ENCODE measurements at regions not wholly inside any gene's neighbourhood (a gene's known extent, or its start where the extent isn't known, plus 50 kb on each side); places are given as distances from the start of the nearest gene placed in this dataset.
"Not testable (repeated sequence)": the region's sequence is repeated elsewhere in the genome, so short reads cannot be mapped to it uniquely, and the experiment has no call there.

DNA sequence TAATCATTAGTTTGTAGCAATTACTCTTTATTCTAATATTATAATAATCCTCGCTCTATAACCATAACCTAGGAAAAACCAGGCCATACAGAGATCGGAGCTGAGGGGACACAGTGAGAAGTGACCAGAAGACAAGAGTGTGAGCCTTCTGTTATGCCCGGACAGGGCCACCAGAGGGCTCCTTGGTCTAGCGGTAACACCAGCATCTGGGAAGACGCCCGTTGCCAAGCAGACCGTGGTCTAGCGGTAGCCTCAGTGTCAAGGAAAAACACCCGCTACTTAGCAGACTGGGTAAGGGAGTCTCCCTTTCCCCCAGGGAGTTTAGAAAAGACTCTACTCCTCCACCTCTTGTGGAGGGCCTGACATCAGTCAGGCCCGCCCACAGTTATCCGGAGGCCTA is 235.9 kb upstream of the ACO1 start:
- H3K27ac ChIP-seq (ENCODE audit: insufficient read depth, low read depth, low read length, poor library complexity, severe bottlenecking); H3K4me3 ChIP-seq (ENCODE audit: insufficient read depth, low read depth, low read length); H3K36me3 ChIP-seq (ENCODE audit: control insufficient read depth, insufficient read depth, low read length); H3K4me1 ChIP-seq (ENCODE audit: control insufficient read depth, insufficient read depth, low read length); H3K9me3 ChIP-seq (ENCODE audit: control insufficient read depth, low read length); H3K27me3 ChIP-seq (ENCODE audit: control insufficient read depth, insufficient read depth, low read length, poor library complexity, severe bottlenecking): not testable (repeated sequence)
- WGBS, 2 experiments, result 87 to 91% methylated on average over 10 to 11 of the region's 11 CpGs

DNA sequence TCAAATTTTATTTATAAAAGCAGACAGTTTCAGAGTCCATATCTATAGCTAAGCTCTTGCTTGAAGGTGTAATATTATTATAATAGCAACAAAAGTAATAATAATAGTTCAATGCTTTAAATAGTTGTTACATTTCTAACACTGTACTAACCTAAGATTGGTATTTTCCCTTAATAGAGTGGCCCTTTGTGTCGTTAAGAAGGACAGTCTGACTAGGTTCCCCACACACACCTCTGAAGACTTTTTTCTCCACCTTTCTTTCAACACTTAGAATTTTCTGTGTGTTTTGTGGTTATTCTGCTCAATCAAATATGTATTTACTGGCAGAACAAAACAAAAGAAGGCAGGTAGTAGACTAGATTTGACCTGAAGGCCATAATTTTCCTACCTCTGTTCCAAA is 223.2 kb upstream of the ACO1 start:
- Histone ChIP-seq H3K4me3 (ENCODE audit: insufficient read depth, low read depth, low read length) (no peak overlapping the region), H3K27me3 (ENCODE audit: control insufficient read depth, insufficient read depth, low read length, poor library complexity, severe bottlenecking) (no peaks in the 10 kb centered on the region), H3K4me1 (ENCODE audit: control insufficient read depth, insufficient read depth, low read length) (no peaks in the 10 kb centered on the region), H3K27ac (ENCODE audit: insufficient read depth, low read depth, low read length, poor library complexity, severe bottlenecking) (no peak overlapping the region), H3K36me3 (ENCODE audit: control insufficient read depth, insufficient read depth, low read length) (no peaks in the 10 kb centered on the region), H3K9me3 (ENCODE audit: control insufficient read depth, low read length) (no peaks in the 10 kb centered on the region)
- 86% methylated on average over 1 of the region's 1 CpG; no CpG with 5 or more reads in 1 of the 2 experiments for WGBS, 2 experiments

DNA sequence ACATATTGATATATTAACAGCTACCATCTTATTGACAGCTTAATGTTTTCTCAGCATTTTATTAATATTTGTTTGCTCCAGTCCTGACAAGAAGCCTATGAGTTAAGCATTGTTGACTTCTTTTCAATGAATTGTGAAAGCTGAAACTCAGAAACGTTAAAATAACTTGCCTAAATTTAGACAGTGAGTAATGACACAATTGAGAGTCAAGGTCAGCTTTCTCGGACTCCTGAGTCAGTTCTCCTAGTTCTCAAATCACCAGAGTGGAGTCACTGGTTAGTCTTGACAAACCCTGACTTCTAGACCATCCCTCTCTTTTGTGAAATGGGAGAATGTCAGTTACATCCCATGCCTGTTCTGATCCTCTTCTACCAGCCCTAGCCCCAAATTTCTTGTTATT is 222.7 kb upstream of the ACO1 start:
- Histone ChIP-seq H3K4me1 (ENCODE audit: control insufficient read depth, insufficient read depth, low read length) (no peaks in the 10 kb centered on the region), H3K9me3 (ENCODE audit: control insufficient read depth, low read length) (no peaks in the 10 kb centered on the region), H3K27me3 (ENCODE audit: control insufficient read depth, insufficient read depth, low read length, poor library complexity, severe bottlenecking) (no peaks in the 10 kb centered on the region), H3K4me3 (ENCODE audit: insufficient read depth, low read depth, low read length) (no peak overlapping the region), H3K27ac (ENCODE audit: insufficient read depth, low read depth, low read length, poor library complexity, severe bottlenecking) (no peak overlapping the region), H3K36me3 (ENCODE audit: control insufficient read depth, insufficient read depth, low read length) (no peaks in the 10 kb centered on the region)
- 90 to 95% methylated on average over 2 of the region's 2 CpGs for WGBS, 2 experiments

DNA sequence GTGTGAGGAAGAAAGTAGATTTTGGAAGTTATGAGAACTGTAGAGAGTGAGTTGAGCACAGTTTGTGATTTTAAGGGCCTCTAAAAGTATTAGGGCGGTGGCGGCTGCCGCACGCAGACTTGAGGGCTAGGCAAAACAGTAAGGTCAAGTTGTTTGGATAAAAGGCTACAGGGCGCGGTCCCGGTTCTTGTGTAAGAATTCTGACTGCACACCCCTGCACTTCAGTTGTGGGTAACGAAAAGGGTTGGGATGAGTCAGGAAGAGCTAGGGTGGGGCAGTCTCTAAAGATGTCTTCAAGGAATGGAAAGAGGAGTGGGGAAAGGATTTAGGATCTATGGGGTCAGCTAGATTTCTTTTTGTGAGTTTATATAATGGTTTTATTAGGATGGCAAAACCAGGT is 218.1 kb upstream of the ACO1 start:
- H3K27ac ChIP-seq (ENCODE audit: insufficient read depth, low read depth, low read length, poor library complexity, severe bottlenecking); H3K27me3 ChIP-seq (ENCODE audit: control insufficient read depth, insufficient read depth, low read length, poor library complexity, severe bottlenecking); H3K4me3 ChIP-seq (ENCODE audit: insufficient read depth, low read depth, low read length); H3K4me1 ChIP-seq (ENCODE audit: control insufficient read depth, insufficient read depth, low read length); H3K36me3 ChIP-seq (ENCODE audit: control insufficient read depth, insufficient read depth, low read length); H3K9me3 ChIP-seq (ENCODE audit: control insufficient read depth, low read length): not testable (repeated sequence)
- WGBS, 2 experiments, result 87 to 90% methylated on average over 8 of the region's 8 CpGs

DNA sequence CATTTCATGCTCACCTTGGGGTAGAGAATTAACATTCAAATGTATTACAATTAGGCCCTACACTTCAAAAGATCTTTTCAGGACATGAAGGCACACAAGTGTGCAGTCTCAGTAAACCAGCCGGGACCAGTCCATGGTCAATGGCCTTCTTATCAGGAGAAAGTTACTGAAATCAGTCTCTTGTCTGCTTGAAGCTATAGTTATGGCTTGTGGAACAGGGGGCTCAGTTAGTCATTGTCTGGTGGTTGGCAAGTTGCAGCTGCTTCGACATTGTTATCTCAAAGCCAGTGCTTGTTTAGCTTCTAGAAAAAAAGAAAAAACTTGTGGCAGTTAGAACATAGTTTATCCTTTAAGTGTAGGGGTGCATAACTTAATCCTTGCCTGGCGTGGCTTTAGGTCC is 213.1 kb upstream of the ACO1 start:
- H3K27ac ChIP-seq (ENCODE audit: insufficient read depth, low read depth, low read length, poor library complexity, severe bottlenecking), result no peak overlapping the region
- H3K36me3 ChIP-seq (ENCODE audit: control insufficient read depth, insufficient read depth, low read length), result no peaks in the 10 kb centered on the region
- no peaks in the 10 kb centered on the region for H3K27me3 ChIP-seq (ENCODE audit: control insufficient read depth, insufficient read depth, low read length, poor library complexity, severe bottlenecking)
- no peak overlapping the region for H3K4me3 ChIP-seq (ENCODE audit: insufficient read depth, low read depth, low read length)
- WGBS, 2 experiments, result 93 to 94% methylated on average over 3 of the region's 3 CpGs
- no peaks in the 10 kb centered on the region for H3K9me3 ChIP-seq (ENCODE audit: control insufficient read depth, low read length)
- H3K4me1 ChIP-seq (ENCODE audit: control insufficient read depth, insufficient read depth, low read length), result no peaks in the 10 kb centered on the region

DNA sequence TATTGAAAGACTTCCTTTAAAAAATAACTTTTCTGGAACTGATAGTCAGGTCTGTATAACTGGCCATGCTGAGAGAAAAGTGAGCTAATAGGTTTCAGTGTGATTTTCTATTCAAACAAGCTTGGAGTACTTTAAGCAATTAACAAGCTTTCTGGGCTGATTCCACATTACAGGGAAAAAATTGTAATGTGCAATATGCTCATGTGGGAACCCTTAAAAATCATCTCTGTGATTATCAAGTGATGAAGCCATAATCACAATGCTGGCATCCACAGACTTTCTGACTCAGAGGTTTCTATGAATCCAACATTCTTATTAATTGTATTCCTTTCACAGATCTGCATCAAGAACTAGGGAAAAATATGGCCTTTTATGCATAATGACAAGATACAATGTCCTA is 212.2 kb upstream of the ACO1 start:
- H3K36me3 ChIP-seq (ENCODE audit: control insufficient read depth, insufficient read depth, low read length), result no peaks in the 10 kb centered on the region
- H3K4me1 ChIP-seq (ENCODE audit: control insufficient read depth, insufficient read depth, low read length), result no peaks in the 10 kb centered on the region
- no peaks in the 10 kb centered on the region for H3K9me3 ChIP-seq (ENCODE audit: control insufficient read depth, low read length)
- no peak overlapping the region for H3K27ac ChIP-seq (ENCODE audit: insufficient read depth, low read depth, low read length, poor library complexity, severe bottlenecking)
- no peaks in the 10 kb centered on the region for H3K27me3 ChIP-seq (ENCODE audit: control insufficient read depth, insufficient read depth, low read length, poor library complexity, severe bottlenecking)
- no peak overlapping the region for H3K4me3 ChIP-seq (ENCODE audit: insufficient read depth, low read depth, low read length)

DNA sequence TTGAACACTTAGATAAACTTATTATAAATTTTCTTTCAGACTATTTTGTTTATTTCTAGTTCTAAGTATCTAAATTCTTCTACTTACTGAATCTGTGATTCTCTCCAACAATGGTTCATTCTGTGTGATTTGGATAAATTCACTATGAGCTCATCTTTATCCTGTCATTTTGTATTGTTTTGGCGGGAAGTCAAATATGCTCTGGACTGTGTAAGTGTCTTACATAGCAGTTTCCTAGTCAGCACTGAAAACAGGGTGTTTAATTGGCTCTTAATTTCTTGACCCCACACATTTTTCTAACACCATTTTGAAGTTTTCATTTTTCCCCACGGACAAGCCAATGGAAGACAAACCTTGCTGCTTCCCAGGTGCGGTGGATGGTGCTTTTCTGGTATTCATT is 207.0 kb upstream of the ACO1 start:
- WGBS, 2 experiments, result 94 to 100% methylated on average over 3 of the region's 3 CpGs
- Histone ChIP-seq H3K4me1 (ENCODE audit: control insufficient read depth, insufficient read depth, low read length) (no peaks in the 10 kb centered on the region), H3K27me3 (ENCODE audit: control insufficient read depth, insufficient read depth, low read length, poor library complexity, severe bottlenecking) (no peaks in the 10 kb centered on the region), H3K27ac (ENCODE audit: insufficient read depth, low read depth, low read length, poor library complexity, severe bottlenecking) (no peak overlapping the region), H3K36me3 (ENCODE audit: control insufficient read depth, insufficient read depth, low read length) (no peaks in the 10 kb centered on the region), H3K4me3 (ENCODE audit: insufficient read depth, low read depth, low read length) (no peak overlapping the region), H3K9me3 (ENCODE audit: control insufficient read depth, low read length) (no peaks in the 10 kb centered on the region)

DNA sequence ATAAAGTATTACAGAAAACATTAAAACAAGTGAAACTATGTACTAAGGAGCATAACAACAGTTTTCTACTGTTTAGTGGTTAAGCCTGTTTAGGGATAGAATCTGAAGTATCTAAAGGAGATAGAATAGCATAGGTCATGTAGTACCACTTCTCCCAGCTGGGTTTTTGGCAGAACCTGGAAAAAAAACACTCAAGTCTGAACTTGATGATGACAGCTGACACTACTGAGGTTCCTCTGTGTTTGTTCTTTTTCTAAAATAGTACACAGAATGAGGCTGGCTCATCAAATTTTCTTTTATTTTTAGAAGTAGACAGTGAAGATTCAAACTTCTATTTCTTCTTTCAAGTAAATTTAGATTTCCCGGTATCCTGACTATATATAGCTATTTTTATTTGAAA is 203.8 kb upstream of the ACO1 start:
- Histone ChIP-seq H3K4me3 (ENCODE audit: insufficient read depth, low read depth, low read length) (no peak overlapping the region), H3K27me3 (ENCODE audit: control insufficient read depth, insufficient read depth, low read length, poor library complexity, severe bottlenecking) (no peaks in the 10 kb centered on the region), H3K4me1 (ENCODE audit: control insufficient read depth, insufficient read depth, low read length) (no peaks in the 10 kb centered on the region), H3K27ac (ENCODE audit: insufficient read depth, low read depth, low read length, poor library complexity, severe bottlenecking) (no peak overlapping the region), H3K36me3 (ENCODE audit: control insufficient read depth, insufficient read depth, low read length) (no peaks in the 10 kb centered on the region), H3K9me3 (ENCODE audit: control insufficient read depth, low read length) (no peaks in the 10 kb centered on the region)
- no CpG with 5 or more reads among the region's 1 CpG for WGBS, 2 experiments

DNA sequence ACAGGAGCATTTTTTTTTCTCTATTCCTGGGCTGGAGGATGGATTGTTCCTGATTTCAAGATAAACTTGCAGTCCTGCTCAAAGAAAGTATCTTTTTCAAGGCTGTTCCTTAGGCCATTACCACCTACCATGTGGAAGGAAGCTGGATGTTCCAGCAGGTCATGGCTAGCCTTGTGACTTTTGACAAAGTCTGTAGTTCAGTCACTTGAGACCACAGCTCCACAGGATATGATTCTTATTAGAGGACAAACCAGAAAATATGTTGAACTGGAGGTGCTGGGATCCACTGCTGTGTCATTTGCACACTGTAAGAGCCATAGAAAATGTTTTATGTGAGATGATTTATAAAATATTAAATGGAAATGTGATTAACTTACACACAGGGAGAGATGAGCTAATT is 184.2 kb upstream of the ACO1 start:
- no peaks in the 10 kb centered on the region for H3K4me1 ChIP-seq (ENCODE audit: control insufficient read depth, insufficient read depth, low read length)
- no peak overlapping the region for H3K27ac ChIP-seq (ENCODE audit: insufficient read depth, low read depth, low read length, poor library complexity, severe bottlenecking)
- H3K36me3 ChIP-seq (ENCODE audit: control insufficient read depth, insufficient read depth, low read length), result no peaks in the 10 kb centered on the region
- H3K27me3 ChIP-seq (ENCODE audit: control insufficient read depth, insufficient read depth, low read length, poor library complexity, severe bottlenecking), result no peaks in the 10 kb centered on the region
- H3K4me3 ChIP-seq (ENCODE audit: insufficient read depth, low read depth, low read length), result no peak overlapping the region
- H3K9me3 ChIP-seq (ENCODE audit: control insufficient read depth, low read length), result no peaks in the 10 kb centered on the region

DNA sequence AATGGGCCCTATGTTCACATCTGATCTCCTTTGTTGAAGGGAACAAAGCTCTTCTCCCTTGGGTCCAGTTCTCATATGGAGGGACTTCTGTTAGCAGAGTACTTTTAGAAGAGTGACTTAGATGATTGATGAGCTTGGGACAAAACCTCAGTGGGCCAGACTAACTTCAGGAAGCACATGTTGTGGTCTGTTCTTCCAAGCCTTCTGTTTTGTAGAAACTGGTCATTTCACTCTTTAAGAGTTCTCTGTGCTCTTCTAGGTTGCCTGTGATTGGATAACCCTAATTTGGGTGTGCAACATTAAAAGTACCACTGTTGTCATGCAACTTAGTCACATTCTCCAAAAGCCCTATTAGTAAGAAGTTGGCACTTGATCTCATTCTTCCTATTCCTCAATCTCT is 183.5 kb upstream of the ACO1 start:
- no peak overlapping the region for H3K4me3 ChIP-seq (ENCODE audit: insufficient read depth, low read depth, low read length)
- no peaks in the 10 kb centered on the region for H3K9me3 ChIP-seq (ENCODE audit: control insufficient read depth, low read length)
- no peaks in the 10 kb centered on the region for H3K27me3 ChIP-seq (ENCODE audit: control insufficient read depth, insufficient read depth, low read length, poor library complexity, severe bottlenecking)
- H3K36me3 ChIP-seq (ENCODE audit: control insufficient read depth, insufficient read depth, low read length), result no peaks in the 10 kb centered on the region
- no peak overlapping the region for H3K27ac ChIP-seq (ENCODE audit: insufficient read depth, low read depth, low read length, poor library complexity, severe bottlenecking)
- no peaks in the 10 kb centered on the region for H3K4me1 ChIP-seq (ENCODE audit: control insufficient read depth, insufficient read depth, low read length)

DNA sequence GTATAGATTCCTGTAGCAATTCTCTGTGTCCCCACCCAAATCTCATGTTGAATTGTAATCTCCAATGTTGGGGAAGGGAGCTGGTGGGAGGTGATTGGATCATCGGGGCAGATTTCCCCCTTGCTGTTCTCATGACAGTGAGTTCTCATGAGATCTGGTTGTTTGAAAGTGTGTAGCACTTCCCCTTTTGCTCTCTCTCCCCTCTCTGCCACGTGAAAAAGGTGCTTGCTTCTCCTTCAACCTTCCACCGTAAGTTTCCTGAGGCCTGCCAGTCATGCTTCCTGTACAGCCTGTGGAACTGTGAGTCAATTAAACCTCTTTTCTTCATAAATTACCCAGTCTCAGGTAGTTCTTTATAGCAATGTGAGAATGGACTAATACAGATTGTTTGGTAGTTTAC is 175.3 kb upstream of the ACO1 start:
- H3K27me3 ChIP-seq (ENCODE audit: control insufficient read depth, insufficient read depth, low read length, poor library complexity, severe bottlenecking); H3K4me1 ChIP-seq (ENCODE audit: control insufficient read depth, insufficient read depth, low read length); H3K9me3 ChIP-seq (ENCODE audit: control insufficient read depth, low read length); H3K4me3 ChIP-seq (ENCODE audit: insufficient read depth, low read depth, low read length); H3K36me3 ChIP-seq (ENCODE audit: control insufficient read depth, insufficient read depth, low read length); H3K27ac ChIP-seq (ENCODE audit: insufficient read depth, low read depth, low read length, poor library complexity, severe bottlenecking): not testable (repeated sequence)
- WGBS, 2 experiments, result 81 to 92% methylated on average over 3 of the region's 3 CpGs

Measured in ectodermal cell (in vitro differentiated cells).